ENCODE measurements at regions not wholly inside any gene's neighbourhood (a gene's known extent, or its start where the extent isn't known, plus 50 kb on each side); places are given as distances from the start of the nearest gene placed in this dataset.

DNA sequence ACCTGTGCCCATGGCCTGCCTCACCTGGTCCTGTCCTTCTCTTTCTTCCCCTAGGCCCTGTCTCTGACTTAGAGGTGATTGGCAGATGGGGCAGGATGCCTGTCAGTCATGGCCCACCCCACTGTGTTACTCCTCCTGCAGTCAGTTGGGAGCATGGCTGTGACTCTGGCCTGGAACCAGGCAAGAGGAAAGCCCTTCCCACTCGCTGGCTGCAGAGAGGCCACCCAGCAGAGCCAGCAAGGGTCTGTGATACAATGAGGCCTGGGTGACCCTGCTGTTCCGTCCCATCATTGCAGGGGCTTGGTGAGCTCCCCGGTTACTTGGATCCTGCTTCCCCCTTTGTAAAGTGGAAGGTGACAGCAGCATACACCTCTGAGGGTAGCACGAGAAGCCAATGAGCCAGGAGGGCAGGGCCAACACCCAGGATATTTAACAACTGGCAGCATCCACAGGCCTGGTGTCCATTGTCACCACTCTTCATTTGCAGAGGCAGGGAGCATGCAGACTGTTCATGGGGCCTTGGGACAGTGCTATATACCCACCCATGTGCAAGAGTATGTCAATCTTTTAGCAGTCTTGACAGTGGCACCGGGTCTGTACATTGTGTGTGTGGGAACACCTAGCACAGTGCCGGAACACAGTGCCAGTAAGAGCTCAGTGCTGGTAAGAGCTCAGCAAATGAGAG, 191.0 kb upstream of the C1orf174 start:
- peak; percentile 14 for DNase-seq

DNA sequence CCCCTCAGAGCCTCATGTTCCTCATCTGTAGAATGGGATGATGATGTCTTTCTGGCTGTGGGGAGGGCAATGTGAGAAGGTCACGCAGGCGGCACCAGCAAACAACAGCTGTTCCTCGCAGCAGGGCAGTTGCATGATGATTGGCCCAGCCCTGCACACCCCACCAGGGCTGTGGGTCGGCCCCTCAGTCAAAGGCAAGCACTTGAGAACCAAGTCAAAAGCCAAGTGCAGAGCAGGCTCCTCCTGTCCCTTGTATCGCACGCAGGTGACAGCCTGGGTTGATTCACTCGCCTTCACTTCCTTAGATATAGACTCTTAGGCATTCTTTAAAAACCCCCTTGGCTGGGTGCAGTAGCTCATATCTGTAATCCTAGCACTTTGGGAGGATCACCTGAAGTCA, 191.9 kb upstream of the C1orf174 start:
- peak; percentile 2 for DNase-seq

DNA sequence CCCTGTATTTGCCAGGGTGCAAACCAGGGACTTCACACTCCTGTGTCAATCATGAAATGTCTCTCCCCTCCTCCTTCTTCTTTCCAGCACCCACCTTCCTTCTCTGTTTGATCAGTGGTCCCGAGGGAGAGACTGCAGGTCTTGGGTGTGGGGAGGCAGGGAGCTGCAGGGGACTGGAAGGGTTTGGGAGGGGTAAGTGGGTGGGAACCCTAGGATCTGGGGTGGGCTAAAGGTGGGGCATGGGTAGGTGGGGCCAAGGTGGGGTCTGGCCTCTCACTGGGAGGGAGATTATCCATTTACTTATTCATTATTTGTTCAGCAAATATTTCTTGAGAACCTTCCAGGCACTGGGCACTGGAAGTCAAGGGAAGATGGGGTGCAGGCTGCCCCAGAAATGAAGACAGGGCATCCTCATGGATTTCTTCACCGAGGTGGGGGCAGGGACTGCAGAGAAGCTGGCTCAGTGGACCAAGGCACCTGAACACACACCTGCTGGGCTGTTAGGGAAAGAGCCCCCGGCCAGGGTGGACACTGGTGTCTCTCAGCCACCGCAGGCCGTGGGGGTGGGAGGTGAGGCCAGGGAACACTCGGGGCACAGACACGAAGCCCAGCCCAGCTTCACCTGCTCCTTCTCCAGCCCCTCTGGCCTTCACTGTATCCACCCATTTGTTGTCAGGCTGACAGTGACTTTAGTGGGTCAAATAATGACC, 193.9 kb upstream of the C1orf174 start:
- peak; percentile 19 for DNase-seq

GRCh38 chr1:4095433-4095971, 195.4 kb upstream of the C1orf174 start:
- peak; percentile 27 for DNase-seq

DNA sequence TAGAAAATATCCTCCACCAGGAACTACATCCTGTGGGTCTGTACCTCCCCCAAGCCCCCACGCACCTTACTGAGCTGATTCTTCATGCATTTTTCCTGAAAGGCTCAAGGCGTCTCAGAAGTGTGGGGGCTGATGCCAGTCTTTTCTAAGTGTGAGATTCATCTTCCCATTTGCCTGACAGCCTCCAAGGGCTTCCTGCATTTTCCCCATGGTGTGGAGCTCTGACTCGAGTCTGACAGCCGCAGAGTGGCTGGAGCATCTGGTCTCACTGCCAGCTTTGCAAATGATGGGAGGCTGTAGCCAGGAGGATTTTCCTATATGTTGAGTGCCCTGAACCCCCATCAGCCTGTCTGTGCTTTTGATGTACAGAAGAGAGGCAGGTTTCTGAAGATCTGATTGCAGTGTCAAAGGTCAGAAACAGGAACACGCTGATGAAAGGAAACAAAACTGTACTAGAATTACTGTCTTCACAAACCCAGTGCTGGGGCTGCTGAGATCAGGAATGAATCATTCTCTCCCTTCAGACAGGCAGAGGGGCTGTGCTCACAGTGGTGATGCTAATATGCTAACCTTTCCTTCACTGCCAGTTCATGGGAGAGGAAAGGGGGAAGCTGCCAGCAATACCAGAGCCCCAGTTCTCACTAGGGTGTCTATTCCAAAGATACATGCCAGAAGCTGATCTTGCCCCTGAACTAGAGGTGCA, 201.5 kb upstream of the C1orf174 start:
- DNase-seq, result peak; percentile 4

DNA sequence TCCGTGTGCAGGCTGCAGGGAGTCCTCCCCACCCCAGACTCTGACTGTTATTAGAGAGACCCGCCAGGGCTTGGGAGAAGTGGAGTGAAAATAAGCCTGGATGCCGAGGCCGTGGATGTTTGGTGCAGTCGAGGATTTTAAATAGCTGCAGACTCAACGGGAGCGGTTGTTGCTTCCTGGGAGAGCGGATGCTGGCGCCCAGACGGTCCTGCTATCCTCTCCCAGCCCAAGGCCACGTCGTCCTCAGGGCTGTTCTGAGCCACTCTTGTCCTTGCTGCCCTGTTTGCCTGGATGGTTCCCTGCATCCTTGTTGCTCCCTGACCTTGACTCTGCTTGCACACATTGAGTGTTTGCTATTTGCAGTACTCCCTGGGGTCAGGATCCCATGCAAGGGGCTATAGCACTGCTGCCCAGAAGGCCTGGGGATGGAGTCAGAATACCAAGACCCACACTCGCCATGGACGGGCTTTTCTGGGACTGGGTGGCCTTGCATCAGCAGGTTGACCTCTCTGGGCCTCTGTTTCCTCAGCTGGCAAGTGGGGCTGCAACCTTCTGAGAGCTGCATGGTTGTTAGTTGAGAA, 205.3 kb upstream of the C1orf174 start:
- peak; percentile 36 for DNase-seq

- DNase-seq, result no peak
These were observed 206.7 kb upstream of the C1orf174 start for GRCh38 chr1:4106731-4107130.

DNA sequence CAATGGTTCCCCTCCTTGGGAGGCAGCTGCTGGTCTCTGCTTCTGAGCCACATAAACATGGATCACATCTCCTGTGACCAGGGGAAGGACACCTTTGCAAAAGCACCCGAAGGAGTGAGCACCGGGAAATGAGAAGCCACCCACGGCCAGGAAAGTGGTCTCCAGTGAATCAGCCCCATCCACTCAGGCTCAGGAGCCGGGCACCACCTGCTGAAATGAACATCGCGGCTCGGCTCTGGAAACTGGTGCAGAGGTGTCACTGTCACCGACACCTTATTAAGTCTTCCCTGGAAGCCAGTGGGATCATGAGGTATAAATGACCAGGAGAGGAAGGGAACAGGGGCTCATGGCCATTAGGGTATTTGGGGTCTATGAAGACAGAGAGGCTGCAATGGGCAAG, 207.2 kb upstream of the C1orf174 start:
- DNase-seq, result no peak

- no peak for DNase-seq
These were observed 208.3 kb upstream of the C1orf174 start for GRCh38 chr1:4108331-4108730.

- DNase-seq, result no peak
These were observed 208.9 kb upstream of the C1orf174 start for GRCh38 chr1:4108758-4109627.

- DNase-seq, result no peak
These were observed 209.5 kb upstream of the C1orf174 start for GRCh38 chr1:4109628-4109940.

GRCh38 chr1:4110888-4111287, 210.8 kb upstream of the C1orf174 start:
- peak; percentile 17 for DNase-seq

GRCh38 chr1:4113897-4114296, 213.8 kb upstream of the C1orf174 start:
- no peak for DNase-seq

DNA sequence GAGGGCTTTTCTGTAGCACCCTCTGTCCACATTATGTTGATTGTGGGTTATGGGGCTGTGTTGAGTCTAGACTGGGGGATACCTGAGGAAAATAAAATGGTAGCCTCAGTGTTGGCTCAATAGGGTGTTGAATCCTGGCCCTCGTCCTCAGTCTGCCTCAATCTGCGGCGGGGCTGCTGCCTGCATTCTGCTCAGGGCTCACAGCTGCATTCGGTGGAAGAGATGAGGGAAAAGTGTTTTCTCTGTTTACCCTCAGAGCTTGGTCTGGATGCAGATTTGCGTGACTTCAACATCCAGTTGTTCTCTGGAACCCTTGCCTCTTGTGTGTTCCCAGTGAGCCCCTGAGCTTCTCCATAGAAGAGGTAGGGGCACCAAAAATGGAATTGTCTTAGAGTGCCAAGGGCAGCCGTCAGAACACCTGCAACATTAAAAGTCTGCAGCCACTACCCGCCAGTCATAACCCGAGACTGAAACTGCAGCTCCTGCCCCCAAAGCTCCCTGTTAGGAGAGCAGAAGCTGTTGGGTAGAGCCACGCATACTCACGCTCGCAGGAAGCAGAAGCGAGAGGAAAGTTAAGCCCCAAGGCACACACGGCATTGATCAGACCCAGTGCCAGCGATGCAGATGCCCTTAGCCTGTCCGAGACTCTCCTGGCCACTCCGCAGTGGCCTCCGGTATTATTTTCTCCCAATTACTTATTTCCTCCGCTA, 215.3 kb upstream of the C1orf174 start:
- DNase-seq, result peak; percentile 12

DNA sequence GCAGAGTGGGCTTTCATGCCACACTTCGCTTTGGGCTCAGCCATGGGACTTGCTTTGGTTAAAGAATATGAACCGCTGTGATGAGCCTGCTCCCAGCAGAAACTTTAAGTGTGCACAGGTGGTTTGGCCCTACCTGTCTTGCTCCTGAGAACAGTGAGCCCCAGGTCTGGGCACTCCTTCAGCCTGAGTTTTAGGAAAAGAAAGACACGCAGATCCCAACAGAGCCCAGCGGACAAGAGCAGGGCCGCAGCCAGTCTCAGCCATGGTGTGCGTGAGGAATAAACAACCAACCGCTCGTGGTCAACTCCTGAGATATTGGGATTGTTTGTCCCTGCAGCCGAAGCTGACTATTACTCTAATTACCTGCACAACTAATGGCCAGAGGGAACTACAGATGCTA, 217.1 kb upstream of the C1orf174 start:
- DNase-seq, result peak; percentile 30

GRCh38 chr1:4118746-4119515, 218.9 kb upstream of the C1orf174 start:
- peak; percentile 17 for DNase-seq

DNA sequence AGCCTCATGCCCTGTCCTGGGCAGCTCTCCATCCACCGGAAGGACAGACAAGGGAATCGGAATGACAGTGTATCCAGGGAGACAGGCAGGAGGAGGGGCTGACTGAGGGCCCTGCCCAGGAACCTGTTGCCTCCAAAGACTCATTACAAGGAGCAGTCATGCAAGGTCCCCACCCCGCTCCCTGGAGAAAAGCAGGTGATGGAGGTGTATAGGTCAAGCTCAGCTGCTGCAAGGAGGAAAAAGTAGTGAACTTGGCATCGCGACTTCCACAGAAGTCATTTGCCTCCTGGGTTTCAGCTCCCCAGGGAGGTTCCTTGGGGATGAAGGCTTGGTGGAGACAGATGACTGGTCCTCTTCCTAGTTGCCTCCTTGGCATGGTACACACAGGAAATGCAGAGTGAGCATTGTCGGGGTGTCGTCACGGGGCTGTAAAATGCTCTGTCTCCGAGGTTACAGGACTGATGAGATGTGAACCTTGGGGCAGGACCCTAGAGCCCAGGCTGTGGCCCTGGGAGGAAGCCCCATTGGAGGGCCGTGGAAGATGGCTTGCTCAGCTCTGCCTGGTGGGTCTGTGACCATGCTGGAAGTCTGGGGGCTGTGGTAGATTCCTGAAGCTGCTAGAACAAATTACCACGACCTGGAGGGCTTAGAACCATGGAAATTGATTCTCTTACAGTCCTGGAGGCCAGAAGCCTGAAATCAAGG, 219.6 kb upstream of the C1orf174 start:
- peak; percentile 41 for DNase-seq

- DNase-seq, result peak; percentile 54
These were observed 220.7 kb upstream of the C1orf174 start for GRCh38 chr1:4120557-4121292.

DNA sequence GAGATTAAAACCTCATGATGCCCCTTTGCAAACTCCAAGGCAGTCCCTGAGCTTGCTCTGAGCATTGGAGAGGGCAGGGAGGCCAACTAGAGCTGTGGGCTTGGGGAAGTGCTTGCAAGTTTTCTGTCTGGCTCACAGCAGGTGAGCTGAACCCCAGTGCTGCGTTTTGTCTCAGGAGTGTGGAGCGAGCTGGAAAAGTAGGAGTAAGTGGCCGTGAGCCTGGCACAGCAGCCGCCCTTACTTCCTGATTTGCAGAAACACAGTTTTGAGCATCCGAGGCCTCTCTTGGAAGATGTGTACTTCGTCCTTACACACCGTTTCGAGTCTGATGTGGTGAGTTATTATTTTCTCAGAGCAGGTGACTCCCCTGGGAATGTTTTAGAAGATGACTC, 221.2 kb upstream of the C1orf174 start:
- peak; percentile 36 for DNase-seq
